CD4-positive, alpha-beta T cell (primary cell): ENCODE measurements at regions not wholly inside any gene's neighbourhood (a gene's known extent, or its start where the extent isn't known, plus 50 kb on each side); places are given as distances from the start of the nearest gene placed in this dataset.

ENCODE experiments used
- ATAC-seq: fragments of 200-7000 bp; cut with Tn5 transposase; one replicate; pipeline ENCODE4 v1.10.0; 2022; ENCODE audit warnings: mild to moderate bottlenecking; ENCODE audit not compliant: poor library complexity
- CTCF ChIA-PET: fragments of 350-600 bp; sonication (Branson Sonifier 250); formaldehyde crosslinking; loops from one replicate; lab custom pipeline; 2021; ENCODE audit warnings: antibody characterized with exemption, inconsistent platforms; lab: Charles Lee
- POLR2A ChIA-PET: fragments of 350-600 bp; sonication (Branson Sonifier 250); formaldehyde crosslinking; loops from one replicate; lab custom pipeline; 2021; ENCODE audit warnings: antibody characterized with exemption, inconsistent platforms; lab: Charles Lee
- DNase-seq, 14 experiments: peaks; one replicate each; pipeline ENCODE4 v3.0.0-alpha.2; 2013 to 2020; ENCODE audit warnings: mixed read lengths in 2 of 14
- H3K27ac ChIP-seq, 2 donors: one replicate each; pipeline versions ENCODE4 v1.5.1 to v1.7.0; 2013; ENCODE audit warnings: low read length in 2 of 2, low read depth in 1 of 2, mild to moderate bottlenecking in 1 of 2
- H3K27me3 ChIP-seq, 2 experiments: 1 replicate in 1 of 2; 2 replicates in 1 of 2; pipeline versions ENCODE4 v1.6.1 to v1.7.0; 2013; ENCODE audit warnings: low read length in 2 of 2, control low read depth in 1 of 2, mild to moderate bottlenecking in 1 of 2, moderate library complexity in 1 of 2; ENCODE audit not compliant: insufficient read depth in 2 of 2, control insufficient read depth in 1 of 2
- H3K36me3 ChIP-seq: one replicate; pipeline ENCODE4 v1.6.1; 2013; ENCODE audit warnings: low read length, control low read depth; ENCODE audit not compliant: insufficient read depth
- H3K4me1 ChIP-seq: one replicate; pipeline ENCODE4 v1.6.1; 2013; ENCODE audit warnings: low read length, control low read depth; ENCODE audit not compliant: insufficient read depth
- H3K4me3 ChIP-seq: one replicate; pipeline ENCODE4 v1.5.1; 2013; ENCODE audit warnings: mild to moderate bottlenecking, low read length, moderate library complexity
- H3K9me3 ChIP-seq, 2 experiments: 1 replicate in 1 of 2; 2 replicates in 1 of 2; pipeline versions ENCODE4 v1.6.1 to v1.7.0; 2013; ENCODE audit warnings: low read length in 2 of 2, mild to moderate bottlenecking in 2 of 2, control low read depth in 1 of 2, moderate library complexity in 1 of 2; ENCODE audit not compliant: control insufficient read depth in 1 of 2, insufficient read depth in 1 of 2
- H3K27ac Mint-ChIP-seq: one replicate; pipeline ENCODE4 v1.8.0; 2020; ENCODE audit warnings: mixed read lengths
- H3K27me3 Mint-ChIP-seq: one replicate; pipeline ENCODE4 v1.8.0; 2021; ENCODE audit warnings: mixed read lengths
- H3K36me3 Mint-ChIP-seq: one replicate; pipeline ENCODE4 v1.8.0; 2021; ENCODE audit warnings: low read depth, mixed read lengths
- H3K4me1 Mint-ChIP-seq: one replicate; pipeline ENCODE4 v1.8.0; 2021; ENCODE audit warnings: low read depth, mixed read lengths
- H3K4me3 Mint-ChIP-seq: one replicate; pipeline ENCODE4 v1.8.0; 2020; ENCODE audit warnings: mild to moderate bottlenecking, mixed read lengths
- H3K9me3 Mint-ChIP-seq: one replicate; pipeline ENCODE4 v1.8.0; 2020; ENCODE audit warnings: mixed read lengths
- CTCF ChIP-seq: fragments of 200-600 bp; IDR thresholded peaks from one replicate; pipeline ENCODE4 v1.8.0; 2022; ENCODE audit warnings: antibody characterized with exemption, mild to moderate bottlenecking
- intact Hi-C, 2 experiments: fragments of 100-400 bp; cut with DNase I in 1 of 2; cut with micrococcal nuclease in 1 of 2; formaldehyde crosslinking; loops; one replicate each; pipeline versions ENCODE4 v1.15.1 to v1.9.0; 2023 to 2025; cut with DNase I, micrococcal nuclease

GRCh38 chr14:53368711-53369201, 215.6 kb upstream of the DDHD1 start:
- Histone ChIP-seq H3K9me3 (peaks cover 0 to 3% of the 10 kb centered on the region in 2 experiments), H3K27ac (no peak overlapping the region), H3K4me1 (no peaks in the 10 kb centered on the region), H3K4me3 (no peak overlapping the region), H3K36me3 (no peaks in the 10 kb centered on the region), H3K27me3 (no peaks in the 10 kb centered on the region)
- H3K27me3 Mint-ChIP-seq = no peaks in the 10 kb centered on the region
- no peaks in the 10 kb centered on the region for H3K36me3 Mint-ChIP-seq
- no peaks in the 10 kb centered on the region for H3K4me1 Mint-ChIP-seq
- H3K9me3 Mint-ChIP-seq = no peaks in the 10 kb centered on the region
- ChIA-PET CTCF (no interaction called here), POLR2A (no interaction called here)
- no peak for TF ChIP-seq CTCF
- no peak overlapping the region for H3K4me3 Mint-ChIP-seq
- H3K27ac Mint-ChIP-seq = no peak overlapping the region
- no peak for ATAC-seq
- intact Hi-C loops = no loop called here
- no peak for DNase-seq

- no peak overlapping the region for H3K27ac Mint-ChIP-seq
- POLR2A ChIA-PET = no interaction called here
Observed at GRCh38 chr14:53368066-53368465, 214.9 kb upstream of the DDHD1 start.

GRCh38 chr14:53367644-53368026, 214.5 kb upstream of the DDHD1 start:
- POLR2A ChIA-PET = no interaction called here
- no peak for ATAC-seq
- intact Hi-C loops = no loop called here
- Histone ChIP-seq H3K9me3 (peaks cover 0 to 3% of the 10 kb centered on the region in 2 experiments), H3K27me3 (no peaks in the 10 kb centered on the region), H3K27ac (no peak overlapping the region), H3K4me1 (no peaks in the 10 kb centered on the region), H3K4me3 (no peak overlapping the region), H3K36me3 (no peaks in the 10 kb centered on the region)
- no peaks in the 10 kb centered on the region for H3K27me3 Mint-ChIP-seq
- no peaks in the 10 kb centered on the region for H3K36me3 Mint-ChIP-seq
- no peak for TF ChIP-seq CTCF
- CTCF ChIA-PET = no interaction called here
- no peak overlapping the region for H3K4me3 Mint-ChIP-seq
- peaks cover 3% of the 10 kb centered on the region for H3K9me3 Mint-ChIP-seq
- no peak for DNase-seq
- H3K27ac Mint-ChIP-seq = no peak overlapping the region
- no peaks in the 10 kb centered on the region for H3K4me1 Mint-ChIP-seq

More at GRCh38 chr14:53368066-53368465, 214.9 kb upstream of the DDHD1 start:
- Histone ChIP-seq H3K4me1 (no peaks in the 10 kb centered on the region), H3K4me3 (no peak overlapping the region), H3K9me3 (peaks cover 0 to 3% of the 10 kb centered on the region in 2 experiments), H3K27ac (no peak overlapping the region), H3K36me3 (no peaks in the 10 kb centered on the region), H3K27me3 (no peaks in the 10 kb centered on the region)
- Mint-ChIP-seq H3K9me3 (peaks cover under 1% of the 10 kb centered on the region), H3K4me3 (no peak overlapping the region), H3K27me3 (no peaks in the 10 kb centered on the region), H3K36me3 (no peaks in the 10 kb centered on the region), H3K4me1 (no peaks in the 10 kb centered on the region)
- CTCF ChIA-PET = no interaction called here
- TF ChIP-seq CTCF = no peak
- intact Hi-C loops = no loop called here
- no peak for ATAC-seq
- no peak for DNase-seq
